ENCODE measurements at regions not wholly inside any gene's neighbourhood (a gene's known extent, or its start where the extent isn't known, plus 50 kb on each side); places are given as distances from the start of the nearest gene placed in this dataset.

DNA sequence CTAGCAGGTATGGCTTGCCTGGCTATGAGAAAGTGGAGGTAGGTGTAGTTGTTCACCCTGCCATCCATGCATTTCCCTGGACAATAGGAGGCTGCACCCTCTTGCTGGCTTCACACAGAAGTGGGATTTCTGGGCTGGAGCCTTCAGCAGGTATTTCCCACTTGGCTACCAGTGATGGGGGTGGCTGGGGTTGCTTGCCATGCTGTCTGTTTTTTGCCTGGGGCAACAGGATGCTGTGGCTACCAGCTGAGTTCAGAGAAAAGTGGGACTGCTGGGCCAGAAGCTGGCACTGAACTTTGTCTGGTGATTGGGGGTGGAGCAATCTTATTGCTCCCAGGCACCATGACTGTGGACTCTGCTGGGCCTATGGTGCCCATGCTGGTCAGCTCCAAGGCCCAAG lies 299.6 kb downstream of the FAM170A start:
- H2AFZ ChIP-seq (ENCODE audit: low read depth, low read length), result no peak overlapping the region
- DNase-seq (ENCODE audit: low read depth), result no peak
- H3K27me3 Mint-ChIP-seq (ENCODE audit: low read depth, unreplicated experiment), result no peaks in the 10 kb centered on the region

GRCh38 chr5:119930490-119930889 lies 301.1 kb downstream of the FAM170A start:
- Histone ChIP-seq H3K4me3 (ENCODE audit: insufficient read depth, low read depth, low read length) (no peak overlapping the region), H3K4me2 (ENCODE audit: low read length) (no peak overlapping the region), H2AFZ (ENCODE audit: low read depth, low read length) (no peak overlapping the region), H4K20me1 (ENCODE audit: insufficient read depth, low read length) (no peaks in the 10 kb centered on the region), H3K27me3 (ENCODE audit: insufficient read depth, low read length) (no peaks in the 10 kb centered on the region), H3K4me1 (ENCODE audit: insufficient read depth, low read length) (no peaks in the 10 kb centered on the region), H3K36me3 (ENCODE audit: insufficient read depth, low read length) (no peaks in the 10 kb centered on the region), H3K79me2 (ENCODE audit: insufficient read depth, low read length) (no peaks in the 10 kb centered on the region), H3K9me3 (ENCODE audit: insufficient read depth, low read depth, low read length) (no peaks in the 10 kb centered on the region), H3K9ac (ENCODE audit: low read length) (no peak overlapping the region), H3K27ac (ENCODE audit: low read depth, low read length) (no peak overlapping the region)
- H3K4me3 Mint-ChIP-seq (ENCODE audit: unreplicated experiment), result no peak overlapping the region
- H3K27ac Mint-ChIP-seq (ENCODE audit: unreplicated experiment), result no peak overlapping the region
- H3K4me1 Mint-ChIP-seq (ENCODE audit: low read depth, unreplicated experiment), result no peaks in the 10 kb centered on the region
- no peaks in the 10 kb centered on the region for H3K27me3 Mint-ChIP-seq (ENCODE audit: low read depth, unreplicated experiment)
- H3K36me3 Mint-ChIP-seq (ENCODE audit: low read depth, unreplicated experiment), result no peaks in the 10 kb centered on the region
- H3K9me3 Mint-ChIP-seq (ENCODE audit: unreplicated experiment), result no peaks in the 10 kb centered on the region
- TF ChIP-seq CTCF (IDR thresholded peaks at IDR 0.05; ENCODE audit: insufficient read depth, low read depth, low read length), result no peak
- TF ChIP-seq EZH2 (IDR thresholded peaks at IDR 0.05; ENCODE audit: insufficient read depth, low read length), result no peak
- FAIRE-seq (no peak), DNase-seq (ENCODE audit: low read depth) (no peak)

More for the DNA sequence above, 299.6 kb downstream of the FAM170A start:
- Histone ChIP-seq H3K27ac (ENCODE audit: low read depth, low read length) (no peak overlapping the region), H4K20me1 (ENCODE audit: insufficient read depth, low read length) (no peaks in the 10 kb centered on the region), H3K27me3 (ENCODE audit: insufficient read depth, low read length) (no peaks in the 10 kb centered on the region), H3K79me2 (ENCODE audit: insufficient read depth, low read length) (no peaks in the 10 kb centered on the region), H3K4me2 (ENCODE audit: low read length) (no peak overlapping the region), H3K9me3 (ENCODE audit: insufficient read depth, low read depth, low read length) (no peaks in the 10 kb centered on the region), H3K4me3 (ENCODE audit: insufficient read depth, low read depth, low read length) (no peak overlapping the region), H3K9ac (ENCODE audit: low read length) (no peak overlapping the region), H3K36me3 (ENCODE audit: insufficient read depth, low read length) (no peaks in the 10 kb centered on the region), H3K4me1 (ENCODE audit: insufficient read depth, low read length) (no peaks in the 10 kb centered on the region)
- Mint-ChIP-seq H3K4me1 (ENCODE audit: low read depth, unreplicated experiment) (no peaks in the 10 kb centered on the region), H3K9me3 (ENCODE audit: unreplicated experiment) (no peaks in the 10 kb centered on the region), H3K36me3 (ENCODE audit: low read depth, unreplicated experiment) (no peaks in the 10 kb centered on the region), H3K4me3 (ENCODE audit: unreplicated experiment) (no peak overlapping the region), H3K27ac (ENCODE audit: unreplicated experiment) (no peak overlapping the region)
- no peak for TF ChIP-seq CTCF (IDR thresholded peaks at IDR 0.05; ENCODE audit: insufficient read depth, low read depth, low read length)
- no peak for TF ChIP-seq EZH2 (IDR thresholded peaks at IDR 0.05; ENCODE audit: insufficient read depth, low read length)
- no peak for FAIRE-seq

GRCh38 chr5:119943148-119943547 lies 313.8 kb downstream of the FAM170A start:
- DNase-seq (ENCODE audit: low read depth), result peak; percentile 3
- Histone ChIP-seq H2AFZ (ENCODE audit: low read depth, low read length) (no peak overlapping the region), H4K20me1 (ENCODE audit: insufficient read depth, low read length) (no peaks in the 10 kb centered on the region), H3K4me2 (ENCODE audit: low read length) (no peak overlapping the region), H3K27ac (ENCODE audit: low read depth, low read length) (no peak overlapping the region), H3K27me3 (ENCODE audit: insufficient read depth, low read length) (no peaks in the 10 kb centered on the region), H3K9ac (ENCODE audit: low read length) (no peak overlapping the region), H3K36me3 (ENCODE audit: insufficient read depth, low read length) (no peaks in the 10 kb centered on the region), H3K4me3 (ENCODE audit: insufficient read depth, low read depth, low read length) (no peak overlapping the region), H3K79me2 (ENCODE audit: insufficient read depth, low read length) (no peaks in the 10 kb centered on the region), H3K4me1 (ENCODE audit: insufficient read depth, low read length) (no peaks in the 10 kb centered on the region), H3K9me3 (ENCODE audit: insufficient read depth, low read depth, low read length) (no peaks in the 10 kb centered on the region)
- no peak overlapping the region for H3K4me3 Mint-ChIP-seq (ENCODE audit: unreplicated experiment)
- no peak for FAIRE-seq
- H3K27me3 Mint-ChIP-seq (ENCODE audit: low read depth, unreplicated experiment), result no peaks in the 10 kb centered on the region
- TF ChIP-seq CTCF (IDR thresholded peaks at IDR 0.05; ENCODE audit: insufficient read depth, low read depth, low read length) (peak; percentile 18), EZH2 (IDR thresholded peaks at IDR 0.05; ENCODE audit: insufficient read depth, low read length) (no peak)
- no peak overlapping the region for H3K27ac Mint-ChIP-seq (ENCODE audit: unreplicated experiment)
- H3K36me3 Mint-ChIP-seq (ENCODE audit: low read depth, unreplicated experiment), result no peaks in the 10 kb centered on the region
- peaks cover 3% of the 10 kb centered on the region for H3K4me1 Mint-ChIP-seq (ENCODE audit: low read depth, unreplicated experiment)
- H3K9me3 Mint-ChIP-seq (ENCODE audit: unreplicated experiment), result peaks cover 4% of the 10 kb centered on the region
